Trophoblast cell (in vitro differentiated cells and primary cell): ENCODE measurements at regions not wholly inside any gene's neighbourhood (a gene's known extent, or its start where the extent isn't known, plus 50 kb on each side); places are given as distances from the start of the nearest gene placed in this dataset.

ENCODE experiments used
- DNase-seq, 2 donors: peaks; one replicate each; pipeline ENCODE4 v3.0.0-alpha.2; 2016
- H2AFZ ChIP-seq: 2 replicates; pipeline ENCODE4 v1.6.1; 2013; ENCODE audit warnings: low read length, moderate library complexity, mild to moderate bottlenecking; ENCODE audit not compliant: insufficient read depth, poor library complexity
- H2AK5ac ChIP-seq: 2 replicates; pipeline ENCODE4 v1.6.1; 2013; ENCODE audit warnings: mild to moderate bottlenecking, low read length
- H2BK120ac ChIP-seq: 2 replicates; pipeline ENCODE4 v1.6.1; 2013; ENCODE audit warnings: low read length, mild to moderate bottlenecking, moderate library complexity; ENCODE audit not compliant: insufficient read depth, poor library complexity
- H2BK12ac ChIP-seq: 2 replicates; pipeline ENCODE4 v1.6.1; 2013; ENCODE audit warnings: mild to moderate bottlenecking, low read length, moderate library complexity
- H2BK5ac ChIP-seq: 2 replicates; pipeline ENCODE4 v1.6.1; 2013; ENCODE audit warnings: low read length, low read depth, moderate library complexity, mild to moderate bottlenecking; ENCODE audit not compliant: poor library complexity
- H3K14ac ChIP-seq: 2 replicates; pipeline ENCODE4 v1.6.1; 2013; ENCODE audit warnings: mild to moderate bottlenecking, low read length
- H3K18ac ChIP-seq: 2 replicates; pipeline ENCODE4 v1.6.1; 2013; ENCODE audit warnings: mild to moderate bottlenecking, low read length
- H3K23ac ChIP-seq: 2 replicates; pipeline ENCODE4 v1.6.1; 2013; ENCODE audit warnings: low read length
- H3K27ac ChIP-seq: 2 replicates; pipeline ENCODE4 v1.5.1; 2013; ENCODE audit warnings: low read depth, mild to moderate bottlenecking, inconsistent platforms, low read length, moderate library complexity
- H3K27me3 ChIP-seq: 2 replicates; pipeline ENCODE4 v1.6.1; 2013; ENCODE audit warnings: inconsistent platforms, mild to moderate bottlenecking, low read length, moderate library complexity; ENCODE audit not compliant: insufficient read depth
- H3K36me3 ChIP-seq, 2 experiments: 1 replicate in 1 of 2; 2 replicates in 1 of 2; pipeline ENCODE4 v1.6.1; 2013; ENCODE audit warnings: low read length in 2 of 2, mild to moderate bottlenecking in 2 of 2, moderate library complexity in 1 of 2; ENCODE audit not compliant: insufficient read depth in 2 of 2, control insufficient read depth in 1 of 2
- H3K4ac ChIP-seq: 2 replicates; pipeline ENCODE4 v1.6.1; 2013; ENCODE audit warnings: low read depth, mild to moderate bottlenecking, low read length, moderate library complexity
- H3K4me1 ChIP-seq, 2 experiments: 1 replicate in 1 of 2; 2 replicates in 1 of 2; pipeline ENCODE4 v1.6.1; 2013; ENCODE audit warnings: low read length in 2 of 2, mild to moderate bottlenecking in 2 of 2, moderate library complexity in 1 of 2; ENCODE audit not compliant: insufficient read depth in 2 of 2, control insufficient read depth in 1 of 2
- H3K4me2 ChIP-seq: 2 replicates; pipeline ENCODE4 v1.6.1; 2013; ENCODE audit warnings: inconsistent platforms, mild to moderate bottlenecking, low read length, moderate library complexity
- H3K4me3 ChIP-seq: 2 replicates; pipeline ENCODE4 v1.5.1; 2013; ENCODE audit warnings: mild to moderate bottlenecking, low read depth, low read length, inconsistent platforms
- H3K79me1 ChIP-seq: one replicate; pipeline ENCODE4 v1.6.1; 2013; ENCODE audit warnings: low read length
- H3K79me2 ChIP-seq: 2 replicates; pipeline ENCODE4 v1.6.1; 2013; ENCODE audit warnings: low read length, mild to moderate bottlenecking; ENCODE audit not compliant: control insufficient read depth, insufficient read depth, poor library complexity
- H3K9ac ChIP-seq: 2 replicates; pipeline ENCODE4 v1.6.1; 2013; ENCODE audit warnings: mild to moderate bottlenecking, low read length
- H3K9me3 ChIP-seq: 2 replicates; pipeline ENCODE4 v1.6.1; 2013; ENCODE audit warnings: low read depth, mild to moderate bottlenecking, control low read depth, inconsistent platforms, low read length; ENCODE audit not compliant: insufficient read depth
- H4K12ac ChIP-seq: 2 replicates; pipeline ENCODE4 v1.6.1; 2013; ENCODE audit warnings: low read depth, mild to moderate bottlenecking, low read length, moderate library complexity
- H4K8ac ChIP-seq: 2 replicates; pipeline ENCODE4 v1.6.1; 2013; ENCODE audit warnings: low read depth, mild to moderate bottlenecking, low read length, moderate library complexity
- H4K91ac ChIP-seq: one replicate; pipeline ENCODE4 v1.6.1; 2013; ENCODE audit warnings: low read depth, mild to moderate bottlenecking, low read length, moderate library complexity
- WGBS: extraction: QIAGEN DNeasy Blood & Tissue Kit; methylation state at CpG from one replicate; pipeline ENCODE4 v1.1.7; 2013; ENCODE audit warnings: missing lambda C conversion rate; ENCODE audit not compliant: insufficient read length, insufficient coverage; ENCODE audit errors: extremely low coverage; 5-methylcytosine and 5-hydroxymethylcytosine counted together

DNA sequence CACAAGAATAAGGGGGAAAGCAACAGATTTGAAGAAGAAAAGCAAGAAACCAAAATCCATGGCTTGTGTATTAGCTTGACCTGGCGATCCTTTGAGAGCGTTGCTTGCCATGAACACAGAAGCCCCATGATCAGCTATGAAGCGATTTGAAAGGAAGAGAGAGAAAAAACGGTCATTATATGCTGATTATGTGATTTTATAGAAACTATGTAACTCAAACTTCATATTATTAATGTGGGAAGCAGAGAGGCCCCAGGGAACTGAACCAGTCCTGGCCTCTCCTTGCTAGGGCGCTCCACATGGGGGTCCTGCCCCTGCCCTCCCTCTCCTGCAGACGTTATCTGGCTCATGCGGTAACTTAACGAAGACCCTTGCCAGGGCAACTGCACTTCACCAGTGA lies 306.1 kb upstream of the ADARB2 start:
- DNase-seq = no peak

DNA sequence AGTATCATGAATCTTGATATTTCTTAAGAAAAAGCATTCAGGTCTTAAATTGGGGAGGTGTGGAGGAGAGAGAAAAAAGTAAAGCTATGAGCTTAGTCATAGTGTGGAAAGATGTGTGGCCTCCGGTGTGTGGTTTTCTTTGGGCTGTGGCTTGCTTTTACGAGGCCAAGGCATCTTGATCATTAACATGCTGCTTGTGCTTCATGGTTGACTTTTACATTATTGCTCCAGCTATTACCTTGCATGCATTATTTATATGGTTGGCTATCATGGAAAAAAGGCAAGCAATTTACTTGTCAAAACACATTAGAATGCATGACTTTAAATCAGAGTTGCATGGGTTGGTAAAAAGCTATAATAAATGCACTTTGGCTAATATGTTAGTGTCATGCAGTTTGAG lies 300.7 kb upstream of the ADARB2 start:
- Histone ChIP-seq H3K27ac (no peak overlapping the region), H3K4me2 (no peak overlapping the region), H2BK5ac (no peak overlapping the region), H3K79me1 (no peaks in the 10 kb centered on the region), H2BK120ac (no peak overlapping the region), H3K4me1 (no peaks in the 10 kb centered on the region), H3K9me3 (no peaks in the 10 kb centered on the region), H3K4me3 (no peak overlapping the region), H3K14ac (no peak overlapping the region), H2AK5ac (no peak overlapping the region), H3K4ac (no peak overlapping the region), H2AFZ (no peak overlapping the region), H3K36me3 (no peaks in the 10 kb centered on the region), H3K18ac (no peak overlapping the region), H3K79me2 (no peaks in the 10 kb centered on the region), H3K23ac (no peak overlapping the region), H3K27me3 (no peaks in the 10 kb centered on the region), H4K12ac (no peak overlapping the region), H4K8ac (no peak overlapping the region), H4K91ac (no peak overlapping the region), H2BK12ac (no peak overlapping the region), H3K9ac (no peak overlapping the region)
- WGBS = no CpG with 5 or more reads among the region's 2 CpGs
- DNase-seq = no peak

More for the DNA sequence above, 306.1 kb upstream of the ADARB2 start:
- H2AK5ac ChIP-seq = no peak overlapping the region
- H4K91ac ChIP-seq = no peak overlapping the region
- H3K9me3 ChIP-seq = no peaks in the 10 kb centered on the region
- no peak overlapping the region for H2BK12ac ChIP-seq
- H2BK5ac ChIP-seq = no peak overlapping the region
- H3K9ac ChIP-seq = no peak overlapping the region
- H3K4me3 ChIP-seq = no peak overlapping the region
- H3K36me3 ChIP-seq = no peaks in the 10 kb centered on the region
- no peaks in the 10 kb centered on the region for H3K79me2 ChIP-seq
- H4K12ac ChIP-seq = no peak overlapping the region
- no peak overlapping the region for H2BK120ac ChIP-seq
- H3K4ac ChIP-seq = no peak overlapping the region
- no peak overlapping the region for H3K14ac ChIP-seq
- no peak overlapping the region for H3K27ac ChIP-seq
- no CpG with 5 or more reads among the region's 8 CpGs for WGBS
- no peak overlapping the region for H3K4me2 ChIP-seq
- no peaks in the 10 kb centered on the region for H3K79me1 ChIP-seq
- no peak overlapping the region for H3K23ac ChIP-seq
- H3K18ac ChIP-seq = no peak overlapping the region
- H3K27me3 ChIP-seq = no peaks in the 10 kb centered on the region
- no peak overlapping the region for H4K8ac ChIP-seq
- no peaks in the 10 kb centered on the region for H3K4me1 ChIP-seq
- no peak overlapping the region for H2AFZ ChIP-seq

DNA sequence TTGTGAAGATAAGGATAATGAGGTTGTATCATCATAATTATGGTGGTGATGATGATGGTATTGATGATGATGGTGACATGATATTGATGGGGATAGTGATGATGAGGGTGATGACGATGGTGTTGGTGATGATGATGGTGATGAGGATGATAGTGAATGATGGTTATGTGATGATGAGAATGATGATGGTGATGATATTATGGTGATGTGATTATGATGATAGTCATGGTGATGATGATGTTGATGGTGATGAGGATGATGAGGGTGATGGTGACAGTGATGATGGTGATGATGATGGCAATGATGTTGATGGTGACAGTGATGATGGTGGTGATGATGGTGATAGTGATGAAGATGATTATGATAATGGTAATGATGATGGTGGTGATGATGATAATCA lies 299.9 kb upstream of the ADARB2 start:
- H3K79me2 ChIP-seq = no peaks in the 10 kb centered on the region
- no peak overlapping the region for H3K14ac ChIP-seq
- no peaks in the 10 kb centered on the region for H3K36me3 ChIP-seq
- H3K9ac ChIP-seq = no peak overlapping the region
- H2BK12ac ChIP-seq = no peak overlapping the region
- H3K23ac ChIP-seq = no peak overlapping the region
- no peaks in the 10 kb centered on the region for H3K27me3 ChIP-seq
- no peak overlapping the region for H3K18ac ChIP-seq
- H3K27ac ChIP-seq = no peak overlapping the region
- no peaks in the 10 kb centered on the region for H3K9me3 ChIP-seq
- H3K4me3 ChIP-seq = no peak overlapping the region
- no peak overlapping the region for H2BK5ac ChIP-seq
- no peak overlapping the region for H2AK5ac ChIP-seq
- no peak overlapping the region for H2AFZ ChIP-seq
- H4K91ac ChIP-seq = no peak overlapping the region
- no peak overlapping the region for H3K4ac ChIP-seq
- H4K12ac ChIP-seq = no peak overlapping the region
- H2BK120ac ChIP-seq = no peak overlapping the region
- H3K4me1 ChIP-seq = no peaks in the 10 kb centered on the region
- 100% methylated on average over 1 of the region's 1 CpG for WGBS
- H4K8ac ChIP-seq = no peak overlapping the region
- DNase-seq = no peak
- no peaks in the 10 kb centered on the region for H3K79me1 ChIP-seq
- no peak overlapping the region for H3K4me2 ChIP-seq

DNA sequence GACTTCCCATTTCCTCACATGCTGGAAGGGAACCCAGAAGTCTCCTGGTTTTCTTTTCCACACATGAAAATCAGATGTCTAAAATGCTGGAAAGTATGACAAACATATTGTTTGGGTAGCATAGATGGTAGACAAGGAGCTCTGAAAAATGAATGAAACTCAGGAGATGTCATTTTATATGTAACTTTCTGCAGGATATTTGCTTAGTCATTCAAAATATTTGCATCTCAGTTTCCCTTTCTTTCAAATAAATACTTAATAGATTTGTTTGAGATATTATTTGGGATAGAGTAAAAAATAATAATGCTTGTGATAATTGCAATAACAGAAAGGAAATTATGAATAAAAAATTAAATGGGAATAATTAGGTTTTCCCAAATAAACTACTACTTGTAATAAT lies 298.9 kb upstream of the ADARB2 start:
- H3K14ac ChIP-seq = no peak overlapping the region
- H2AK5ac ChIP-seq = no peak overlapping the region
- no peak overlapping the region for H3K23ac ChIP-seq
- H4K8ac ChIP-seq = no peak overlapping the region
- H3K79me1 ChIP-seq = no peaks in the 10 kb centered on the region
- no peak overlapping the region for H4K12ac ChIP-seq
- H3K4me2 ChIP-seq = no peak overlapping the region
- no peak overlapping the region for H3K27ac ChIP-seq
- no peak overlapping the region for H2BK5ac ChIP-seq
- no peak overlapping the region for H3K4me3 ChIP-seq
- H3K79me2 ChIP-seq = no peaks in the 10 kb centered on the region
- H2AFZ ChIP-seq = no peak overlapping the region
- H3K18ac ChIP-seq = no peak overlapping the region
- H3K36me3 ChIP-seq = no peaks in the 10 kb centered on the region
- H3K4ac ChIP-seq = no peak overlapping the region
- H3K9me3 ChIP-seq = no peaks in the 10 kb centered on the region
- H2BK120ac ChIP-seq = no peak overlapping the region
- H3K9ac ChIP-seq = no peak overlapping the region
- no peak overlapping the region for H2BK12ac ChIP-seq
- H3K27me3 ChIP-seq = no peaks in the 10 kb centered on the region
- no peak overlapping the region for H4K91ac ChIP-seq
- no peaks in the 10 kb centered on the region for H3K4me1 ChIP-seq
- DNase-seq = no peak

DNA sequence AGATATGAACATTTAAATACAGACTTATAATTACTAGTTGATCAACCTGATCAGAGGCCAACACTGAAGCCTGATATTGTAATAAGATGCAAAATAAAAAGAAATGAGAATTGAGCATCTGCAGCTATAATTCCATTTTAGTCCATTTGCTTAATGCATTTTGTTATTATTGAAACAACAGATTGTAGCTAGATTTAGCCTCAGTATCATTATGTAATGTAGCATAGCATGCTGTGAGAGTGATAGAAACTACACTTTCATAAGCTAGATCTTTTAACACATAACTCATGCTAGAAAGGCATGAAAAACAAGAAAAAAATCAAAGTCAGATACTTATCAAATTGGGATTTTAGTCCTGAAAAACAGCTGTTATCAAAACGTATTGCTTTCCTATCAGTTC lies 292.7 kb upstream of the ADARB2 start:
- Histone ChIP-seq H3K27ac (no peak overlapping the region), H3K4me2 (no peak overlapping the region), H4K8ac (no peak overlapping the region), H3K14ac (no peak overlapping the region), H2BK120ac (no peak overlapping the region), H3K4me3 (no peak overlapping the region), H3K27me3 (no peaks in the 10 kb centered on the region), H3K36me3 (no peaks in the 10 kb centered on the region), H3K18ac (no peak overlapping the region), H3K79me1 (no peaks in the 10 kb centered on the region), H3K23ac (no peak overlapping the region), H4K91ac (no peak overlapping the region), H2AK5ac (no peak overlapping the region), H3K4ac (no peak overlapping the region), H2BK12ac (no peak overlapping the region), H3K79me2 (no peaks in the 10 kb centered on the region), H2BK5ac (no peak overlapping the region), H4K12ac (no peak overlapping the region), H3K4me1 (no peaks in the 10 kb centered on the region), H3K9me3 (peaks cover 3% of the 10 kb centered on the region), H3K9ac (no peak overlapping the region), H2AFZ (no peak overlapping the region)
- no CpG with 5 or more reads among the region's 1 CpG for WGBS
- no peak for DNase-seq
